T-helper 2 cell treated with Interferon-gamma antibody and Interleukin-4, amounts not matched to agents 5 μg/mL and 100 μg/mL, for 36 hours (primary cell): ENCODE measurements at regions not wholly inside any gene's neighbourhood (a gene's known extent, or its start where the extent isn't known, plus 50 kb on each side); places are given as distances from the start of the nearest gene placed in this dataset.

Experiments used
- DNase-seq: peaks from one replicate; pipeline ENCODE4 v3.0.0; 2021; ENCODE audit warnings: low spot score
- H3K27ac Mint-ChIP-seq: one replicate; pipeline ENCODE4 v1.8.0; 2021; ENCODE audit warnings: mild to moderate bottlenecking, mixed read lengths
- H3K27me3 Mint-ChIP-seq: one replicate; pipeline ENCODE4 v1.8.0; 2021; ENCODE audit warnings: low read depth, mixed read lengths
- H3K36me3 Mint-ChIP-seq: one replicate; pipeline ENCODE4 v1.8.0; 2021; ENCODE audit warnings: low read depth, mixed read lengths
- H3K4me1 Mint-ChIP-seq: one replicate; pipeline ENCODE4 v1.8.0; 2021; ENCODE audit warnings: low read depth, mixed read lengths
- H3K4me3 Mint-ChIP-seq: one replicate; pipeline ENCODE4 v1.8.0; 2022; ENCODE audit warnings: mild to moderate bottlenecking, moderate library complexity, mixed read lengths
- H3K9me3 Mint-ChIP-seq: one replicate; pipeline ENCODE4 v1.8.0; 2021; ENCODE audit warnings: mixed read lengths

- peaks cover 1% of the 10 kb centered on the region for H3K4me1 Mint-ChIP-seq
- no peak overlapping the region for H3K4me3 Mint-ChIP-seq
- peaks cover 6% of the 10 kb centered on the region for H3K9me3 Mint-ChIP-seq
- no peaks in the 10 kb centered on the region for H3K36me3 Mint-ChIP-seq
- H3K27ac Mint-ChIP-seq = no peak overlapping the region
- no peak for DNase-seq
- no peaks in the 10 kb centered on the region for H3K27me3 Mint-ChIP-seq
Measured at GRCh38 chr4:189504220-189504619, 436.5 kb upstream of the FRG1 start.

GRCh38 chr4:189505380-189505779, 435.3 kb upstream of the FRG1 start:
- H3K27me3 Mint-ChIP-seq = no peaks in the 10 kb centered on the region
- DNase-seq = no peak
- H3K4me1 Mint-ChIP-seq = peaks cover 1% of the 10 kb centered on the region
- H3K4me3 Mint-ChIP-seq = no peak overlapping the region
- H3K27ac Mint-ChIP-seq = no peak overlapping the region
- peaks cover 6% of the 10 kb centered on the region for H3K9me3 Mint-ChIP-seq
- H3K36me3 Mint-ChIP-seq = no peaks in the 10 kb centered on the region

- Mint-ChIP-seq H3K9me3 (peaks cover 6% of the 10 kb centered on the region), H3K4me3 (no peak overlapping the region), H3K4me1 (peaks cover 1% of the 10 kb centered on the region), H3K36me3 (no peaks in the 10 kb centered on the region), H3K27me3 (no peaks in the 10 kb centered on the region), H3K27ac (no peak overlapping the region)
- no peak for DNase-seq
Measured at GRCh38 chr4:189506080-189506479, 434.6 kb upstream of the FRG1 start.

DNA sequence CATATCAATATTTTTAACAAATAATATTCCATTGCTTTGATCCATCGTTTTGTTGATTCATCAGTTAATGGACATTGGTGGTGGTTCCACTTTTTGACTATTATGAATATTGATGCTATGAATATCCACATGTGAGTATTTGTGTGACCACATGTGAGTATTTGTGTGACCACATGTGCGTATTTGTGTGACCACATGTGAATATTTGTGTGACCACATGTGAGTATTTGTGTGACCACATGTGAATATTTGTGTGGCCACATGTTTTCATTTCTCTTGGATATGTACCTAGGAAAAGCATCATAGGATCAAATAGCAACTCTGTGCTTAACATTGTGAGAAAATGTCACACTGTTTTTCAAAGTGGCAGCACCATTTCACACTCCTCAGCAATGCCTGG, 433.6 kb upstream of the FRG1 start:
- no peak for DNase-seq
- Mint-ChIP-seq H3K27ac (no peak overlapping the region), H3K4me1 (peaks cover 1% of the 10 kb centered on the region), H3K36me3 (no peaks in the 10 kb centered on the region), H3K4me3 (no peak overlapping the region), H3K9me3 (peaks cover 10% of the 10 kb centered on the region), H3K27me3 (no peaks in the 10 kb centered on the region)

DNA sequence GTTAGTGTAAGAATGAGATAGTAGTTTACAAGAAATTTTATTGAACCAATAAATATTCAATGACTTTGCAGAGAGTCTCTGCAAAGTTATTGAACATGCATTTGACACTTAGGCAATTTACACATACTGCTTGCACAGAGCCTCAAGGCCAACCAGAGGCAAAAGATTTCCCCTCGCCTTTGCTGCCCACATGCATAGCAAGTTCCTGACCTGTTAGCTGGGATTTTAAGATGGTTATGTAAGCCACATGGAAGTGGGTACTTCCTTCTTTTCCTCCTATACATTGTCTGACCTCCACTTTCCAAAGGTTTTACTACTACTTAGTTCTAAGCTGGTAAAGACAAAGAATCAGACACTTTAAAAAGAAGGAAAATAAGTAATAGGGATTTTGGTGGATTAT, 430.1 kb upstream of the FRG1 start:
- no peak overlapping the region for H3K4me3 Mint-ChIP-seq
- no peaks in the 10 kb centered on the region for H3K4me1 Mint-ChIP-seq
- peaks cover 5% of the 10 kb centered on the region for H3K9me3 Mint-ChIP-seq
- no peaks in the 10 kb centered on the region for H3K36me3 Mint-ChIP-seq
- H3K27me3 Mint-ChIP-seq = no peaks in the 10 kb centered on the region
- H3K27ac Mint-ChIP-seq = no peak overlapping the region
- no peak for DNase-seq

- Mint-ChIP-seq H3K36me3 (no peaks in the 10 kb centered on the region), H3K9me3 (peaks cover 4% of the 10 kb centered on the region), H3K4me1 (no peaks in the 10 kb centered on the region), H3K27ac (no peak overlapping the region), H3K4me3 (no peak overlapping the region), H3K27me3 (no peaks in the 10 kb centered on the region)
- no peak for DNase-seq
Measured at GRCh38 chr4:189511581-189511980, 429.1 kb upstream of the FRG1 start.

DNA sequence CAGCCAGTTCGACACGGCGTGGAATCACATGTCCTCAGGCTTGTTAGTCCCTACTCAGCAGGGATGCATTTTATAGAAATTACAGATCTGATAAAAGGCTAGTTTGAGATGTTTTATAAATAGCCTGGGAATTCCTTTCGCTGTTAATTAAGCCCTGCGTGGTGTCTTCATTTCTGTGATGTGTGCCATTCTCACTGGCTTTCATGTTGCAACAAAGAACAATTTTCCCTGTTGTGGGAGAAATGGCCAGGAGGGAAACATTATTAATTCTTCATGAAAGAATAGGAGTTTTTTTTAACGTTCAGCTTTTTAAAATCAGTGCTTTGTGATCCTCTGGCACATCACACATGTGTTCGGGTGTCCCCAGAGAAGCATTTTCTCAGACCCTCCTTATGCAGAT, 427.3 kb upstream of the FRG1 start:
- no peak overlapping the region for H3K4me3 Mint-ChIP-seq
- DNase-seq = no peak
- H3K9me3 Mint-ChIP-seq = peaks cover 4% of the 10 kb centered on the region
- no peaks in the 10 kb centered on the region for H3K27me3 Mint-ChIP-seq
- no peaks in the 10 kb centered on the region for H3K36me3 Mint-ChIP-seq
- no peak overlapping the region for H3K27ac Mint-ChIP-seq
- H3K4me1 Mint-ChIP-seq = no peaks in the 10 kb centered on the region

GRCh38 chr4:189514209-189514608, 426.5 kb upstream of the FRG1 start:
- DNase-seq = no peak
- Mint-ChIP-seq H3K27me3 (no peaks in the 10 kb centered on the region), H3K4me3 (no peak overlapping the region), H3K4me1 (no peaks in the 10 kb centered on the region), H3K36me3 (no peaks in the 10 kb centered on the region), H3K27ac (no peak overlapping the region), H3K9me3 (peaks cover 4% of the 10 kb centered on the region)

DNA sequence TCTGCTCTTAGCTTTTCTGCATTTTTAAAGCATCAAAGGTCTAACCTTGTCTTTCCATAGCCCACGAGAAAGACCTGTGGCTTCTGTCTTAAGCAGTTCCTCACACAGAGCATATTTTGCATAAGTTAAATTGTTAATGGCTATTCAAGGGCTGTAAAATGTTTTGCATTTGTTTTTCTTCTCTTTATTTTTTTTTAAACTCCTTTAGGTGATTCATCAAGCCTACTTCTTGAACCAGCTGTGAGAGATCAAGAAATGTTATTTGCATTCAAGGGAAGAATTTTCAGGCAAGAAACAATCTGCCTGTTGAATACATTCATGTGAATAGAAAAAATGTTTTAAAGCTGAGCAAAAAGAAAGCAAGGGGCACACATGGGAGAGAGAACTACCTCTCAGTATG, 423.8 kb upstream of the FRG1 start:
- DNase-seq = no peak
- Mint-ChIP-seq H3K4me3 (no peak overlapping the region), H3K27ac (no peak overlapping the region), H3K36me3 (no peaks in the 10 kb centered on the region), H3K27me3 (no peaks in the 10 kb centered on the region), H3K9me3 (peaks cover 10% of the 10 kb centered on the region), H3K4me1 (no peaks in the 10 kb centered on the region)

DNA sequence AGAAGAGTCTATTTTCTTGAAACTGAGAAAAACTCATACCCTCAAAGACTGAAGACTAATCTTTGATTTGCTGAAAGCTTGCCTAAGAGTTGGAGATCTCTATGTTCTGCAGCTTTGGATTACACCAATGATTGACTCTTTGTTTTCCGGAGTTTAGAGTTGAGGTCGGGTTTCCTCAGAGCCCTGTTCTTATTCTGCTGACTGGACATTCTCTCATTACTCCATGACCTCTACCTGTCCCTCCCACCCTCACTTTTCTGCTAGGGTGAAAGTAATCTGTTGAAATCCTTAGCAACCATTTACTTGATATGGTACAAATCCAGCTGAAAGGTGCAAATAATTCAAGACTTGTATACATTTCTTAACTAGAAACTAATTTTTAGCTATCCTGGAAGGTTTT, 421.5 kb upstream of the FRG1 start:
- Mint-ChIP-seq H3K4me1 (no peaks in the 10 kb centered on the region), H3K27me3 (no peaks in the 10 kb centered on the region), H3K9me3 (peaks cover 13% of the 10 kb centered on the region), H3K4me3 (no peak overlapping the region), H3K27ac (no peak overlapping the region), H3K36me3 (no peaks in the 10 kb centered on the region)
- DNase-seq = no peak

- H3K4me3 Mint-ChIP-seq = no peak overlapping the region
- no peaks in the 10 kb centered on the region for H3K27me3 Mint-ChIP-seq
- H3K27ac Mint-ChIP-seq = no peak overlapping the region
- H3K4me1 Mint-ChIP-seq = no peaks in the 10 kb centered on the region
- DNase-seq = no peak
- H3K36me3 Mint-ChIP-seq = no peaks in the 10 kb centered on the region
- H3K9me3 Mint-ChIP-seq = peaks cover 34% of the 10 kb centered on the region
Measured at GRCh38 chr4:189525304-189525703, 415.4 kb upstream of the FRG1 start.

DNA sequence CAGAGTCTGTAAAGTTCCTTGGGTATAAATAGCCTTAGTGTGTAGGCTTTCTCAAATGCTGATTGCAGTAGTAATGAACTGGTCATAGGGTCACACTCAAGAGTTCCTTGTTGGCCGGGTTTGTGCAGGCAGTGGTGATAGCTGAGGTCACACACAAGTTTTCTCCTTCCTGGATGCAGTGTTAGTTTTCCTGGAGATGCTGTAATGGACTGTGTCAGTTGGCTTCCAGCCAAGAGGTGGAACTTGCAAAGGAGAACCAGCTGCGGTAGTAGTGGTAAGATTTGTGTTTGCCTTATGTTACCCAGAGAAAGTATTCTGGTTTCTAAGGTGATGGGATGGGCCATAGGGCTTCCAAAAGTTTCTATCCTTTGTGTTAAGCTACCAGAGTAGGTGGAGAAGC, 409.8 kb upstream of the FRG1 start:
- no peaks in the 10 kb centered on the region for H3K4me1 Mint-ChIP-seq
- no peak overlapping the region for H3K27ac Mint-ChIP-seq
- H3K4me3 Mint-ChIP-seq = no peak overlapping the region
- no peaks in the 10 kb centered on the region for H3K27me3 Mint-ChIP-seq
- DNase-seq = no peak
- peaks cover 31% of the 10 kb centered on the region for H3K9me3 Mint-ChIP-seq
- no peaks in the 10 kb centered on the region for H3K36me3 Mint-ChIP-seq

- no peak for DNase-seq
- no peak overlapping the region for H3K27ac Mint-ChIP-seq
- H3K4me3 Mint-ChIP-seq = no peak overlapping the region
- H3K27me3 Mint-ChIP-seq = no peaks in the 10 kb centered on the region
- H3K9me3 Mint-ChIP-seq = peaks cover 42% of the 10 kb centered on the region
- no peaks in the 10 kb centered on the region for H3K36me3 Mint-ChIP-seq
- H3K4me1 Mint-ChIP-seq = no peaks in the 10 kb centered on the region
Measured at GRCh38 chr4:189533603-189534002, 407.1 kb upstream of the FRG1 start.

DNA sequence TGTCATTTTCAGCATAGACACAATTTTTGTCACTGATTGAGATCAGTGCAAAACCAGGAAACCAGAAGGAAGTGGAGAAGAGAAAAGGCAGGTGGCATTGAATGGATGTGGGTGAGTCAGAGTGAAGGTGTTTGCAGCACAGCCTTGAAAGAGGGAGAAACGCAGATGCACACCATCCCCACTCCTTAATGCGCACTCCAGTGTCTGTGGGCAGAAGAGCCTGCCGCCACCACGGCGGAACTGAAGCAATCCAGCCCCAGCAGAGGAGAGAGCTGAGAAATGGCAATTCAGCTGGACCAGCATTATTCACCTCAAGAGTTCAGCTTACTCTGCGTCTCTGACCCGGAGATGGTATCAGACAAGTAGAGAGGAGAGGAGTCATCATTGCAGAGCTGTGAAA, 393.1 kb upstream of the FRG1 start:
- no peaks in the 10 kb centered on the region for H3K9me3 Mint-ChIP-seq
- peaks cover 3% of the 10 kb centered on the region for H3K4me1 Mint-ChIP-seq
- H3K27ac Mint-ChIP-seq = no peak overlapping the region
- H3K27me3 Mint-ChIP-seq = no peaks in the 10 kb centered on the region
- no peaks in the 10 kb centered on the region for H3K36me3 Mint-ChIP-seq
- H3K4me3 Mint-ChIP-seq = no peak overlapping the region
- no peak for DNase-seq

GRCh38 chr4:189548484-189549125, 392.1 kb upstream of the FRG1 start:
- DNase-seq = no peak
- H3K27me3 Mint-ChIP-seq = no peaks in the 10 kb centered on the region
- H3K4me1 Mint-ChIP-seq = peaks cover 3% of the 10 kb centered on the region
- H3K36me3 Mint-ChIP-seq = no peaks in the 10 kb centered on the region
- H3K4me3 Mint-ChIP-seq = no peak overlapping the region
- no peaks in the 10 kb centered on the region for H3K9me3 Mint-ChIP-seq
- H3K27ac Mint-ChIP-seq = no peak overlapping the region
